HG02938 (cell line): ENCODE measurements at regions not wholly inside any gene's neighbourhood (a gene's known extent, or its start where the extent isn't known, plus 50 kb on each side); places are given as distances from the start of the nearest gene placed in this dataset.
"Not testable (repeated sequence)": the region's sequence is repeated elsewhere in the genome, so short reads cannot be mapped to it uniquely, and the experiment has no call there.

Experiments
- ATAC-seq: cut with Tn5 transposase; IDR thresholded peaks from one replicate; pipeline ENCODE4 v1.9.1; 2021; ENCODE audit warnings: mild to moderate bottlenecking, moderate library complexity; ENCODE audit not compliant: unreplicated experiment

DNA sequence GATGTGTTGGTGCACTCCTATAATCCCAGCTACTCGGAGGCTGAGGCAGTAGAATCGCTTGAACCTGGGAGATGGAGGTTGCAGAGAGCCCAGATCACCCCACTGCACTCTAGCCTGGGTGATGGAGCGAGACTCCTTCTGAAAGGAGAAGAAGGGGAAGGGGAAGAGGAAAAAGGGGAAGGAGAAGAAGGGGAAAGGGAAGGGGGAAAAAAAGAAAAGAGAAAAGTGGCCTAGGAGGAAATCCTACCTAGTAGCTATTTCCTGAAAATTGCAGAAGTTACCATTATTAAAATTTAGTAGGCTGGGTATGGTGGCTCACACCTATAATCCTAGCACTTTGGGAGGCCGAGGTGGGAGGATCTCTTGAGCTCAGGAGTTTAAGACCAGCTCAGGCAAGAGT, 67.4 kb downstream of the ARRDC3 start:
- no peak for ATAC-seq

- ATAC-seq, result peak; percentile 51
Observed at GRCh38 chr5:91313757-91314673, 69.1 kb downstream of the ARRDC3 start.

DNA sequence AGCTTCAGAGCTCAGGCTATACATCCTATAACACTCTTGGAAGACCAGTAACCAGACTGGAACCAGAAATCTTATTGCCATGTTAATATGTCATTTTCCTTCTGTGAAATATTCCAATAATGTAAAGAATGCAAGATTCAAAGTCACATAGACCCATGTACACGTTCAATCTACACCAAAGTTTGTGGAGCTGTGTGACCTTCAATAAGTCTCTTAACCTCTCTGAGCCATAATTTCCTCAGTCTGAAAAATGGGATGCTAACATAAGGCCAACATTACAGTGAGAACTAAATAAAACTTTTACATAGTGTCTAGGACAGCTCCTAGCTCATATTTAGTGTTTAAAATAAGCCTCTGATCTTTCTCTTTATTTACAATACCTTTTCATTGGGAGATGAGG, 70.4 kb downstream of the ARRDC3 start:
- no peak for ATAC-seq

DNA sequence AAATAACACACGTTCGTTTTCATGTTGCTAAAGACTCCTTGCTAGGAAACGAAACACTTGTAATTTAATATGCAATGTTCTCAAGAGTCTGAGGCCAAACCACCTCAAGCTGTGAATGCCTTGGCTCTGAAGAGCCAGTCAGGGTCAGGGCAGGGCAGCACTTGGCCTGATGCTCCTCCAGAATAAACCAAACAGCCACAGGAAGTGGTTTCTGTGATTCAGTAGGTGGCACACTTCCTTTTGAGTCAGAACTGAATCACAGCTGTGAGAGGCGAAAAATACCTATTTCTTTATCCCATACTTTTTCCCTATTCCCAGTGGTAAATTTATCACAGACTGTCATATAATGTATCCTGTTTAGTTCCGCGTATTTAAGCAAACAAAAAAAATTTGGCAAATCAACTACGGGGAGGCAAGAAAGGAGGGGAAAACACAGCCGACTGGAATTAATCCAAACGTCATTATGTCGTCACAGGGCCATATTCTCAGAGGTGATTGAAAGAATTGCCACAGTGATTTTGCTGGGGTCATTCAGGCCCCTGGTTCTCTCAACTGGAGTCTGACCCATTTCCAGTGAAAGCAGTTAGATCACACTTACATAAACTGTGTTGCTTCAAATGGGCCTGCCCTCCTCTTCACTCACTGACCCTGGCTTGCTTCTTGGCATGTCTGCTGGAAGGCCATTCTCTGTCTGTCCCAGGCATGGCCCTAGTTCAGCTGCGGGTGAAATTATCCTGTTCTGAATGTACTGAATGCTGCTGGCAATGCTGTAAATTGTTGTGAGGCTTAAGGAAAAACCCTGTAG, 71.2 kb downstream of the ARRDC3 start:
- ATAC-seq, result peak; percentile 89

- ATAC-seq, result peak; percentile 8
Observed at GRCh38 chr5:91311168-91311696, 71.9 kb downstream of the ARRDC3 start.

DNA sequence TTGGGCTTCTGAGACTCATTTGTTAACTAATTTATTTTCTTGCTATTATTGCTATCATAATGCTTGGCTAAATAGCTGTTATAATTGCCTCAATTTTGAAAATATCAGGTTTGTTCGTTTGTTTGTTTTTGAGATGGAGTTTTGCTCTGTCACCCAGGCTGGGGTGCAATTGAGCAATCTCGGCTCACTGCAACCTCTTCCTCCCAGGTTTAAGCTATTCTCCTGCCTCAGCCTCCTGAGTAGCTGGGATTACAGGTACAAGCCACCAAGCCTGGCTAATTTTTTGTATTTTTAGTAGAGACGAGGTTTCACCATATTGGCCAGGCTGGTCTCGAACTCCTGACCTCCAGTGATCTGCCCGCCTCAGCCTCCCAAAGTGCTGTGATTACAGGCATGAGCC, 75.0 kb downstream of the ARRDC3 start:
- ATAC-seq, result not testable (repeated sequence)

DNA sequence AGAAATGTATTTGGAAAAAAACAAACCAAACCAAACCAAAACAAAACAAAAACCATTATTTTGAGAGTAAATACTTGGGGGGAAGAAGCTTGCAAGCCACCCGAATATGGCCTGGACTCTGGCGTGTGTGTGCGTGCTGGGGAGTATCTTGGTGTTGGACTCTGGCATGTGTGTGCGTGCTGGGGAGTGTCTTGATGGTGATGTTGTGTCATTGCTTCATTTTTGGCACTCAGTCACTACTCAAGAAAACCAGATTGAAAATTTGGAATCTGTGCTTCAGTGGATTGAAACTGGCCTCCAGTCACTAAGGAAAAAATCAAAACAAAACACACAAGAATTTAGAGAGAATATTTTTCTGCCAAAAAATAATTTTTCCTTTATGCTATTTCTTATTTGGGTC, 76.1 kb downstream of the ARRDC3 start:
- no peak for ATAC-seq

DNA sequence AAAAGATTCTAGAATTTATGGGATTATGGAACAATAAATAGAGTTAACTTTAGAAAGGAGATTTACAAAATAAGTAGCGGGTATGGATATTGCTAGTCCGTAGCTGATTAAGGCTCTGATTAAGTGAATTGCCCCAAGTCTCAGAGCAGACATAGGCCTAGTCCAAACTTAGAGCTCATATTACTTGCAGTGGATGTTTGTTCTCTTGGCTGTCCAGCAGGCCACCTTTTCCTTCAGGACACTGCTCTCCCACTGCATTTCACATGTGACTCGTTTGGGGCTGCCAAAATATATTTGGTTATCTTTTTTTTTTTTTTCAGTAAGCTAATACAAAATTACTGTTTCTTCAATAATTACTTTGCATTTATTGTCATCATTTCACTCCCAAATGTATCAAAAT, 76.6 kb downstream of the ARRDC3 start:
- no peak for ATAC-seq

GRCh38 chr5:91305640-91306039, 77.5 kb downstream of the ARRDC3 start:
- ATAC-seq, result no peak

DNA sequence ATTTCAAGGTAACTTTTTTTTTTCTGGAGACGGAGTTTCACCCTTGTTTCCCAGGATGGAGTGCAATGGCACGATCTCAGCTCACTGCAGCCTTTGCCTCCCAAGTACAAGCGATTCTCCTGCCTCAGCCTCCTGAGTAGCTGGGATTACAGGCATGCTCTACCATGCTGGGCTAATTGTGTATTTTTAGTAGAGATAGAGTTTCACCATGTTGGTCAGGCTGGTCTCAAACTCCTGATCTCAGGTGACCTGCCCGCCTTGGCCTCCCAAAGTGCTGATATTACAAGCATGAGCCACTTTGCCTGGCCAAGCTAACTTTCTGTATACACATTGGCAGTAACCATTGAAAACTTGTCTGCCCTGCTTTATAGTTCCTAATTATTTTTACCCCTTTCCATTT, 79.1 kb downstream of the ARRDC3 start:
- ATAC-seq, result not testable (repeated sequence)

- ATAC-seq, result no peak
Observed at GRCh38 chr5:91302958-91303357, 80.2 kb downstream of the ARRDC3 start.

GRCh38 chr5:91302305-91302704, 80.8 kb downstream of the ARRDC3 start:
- ATAC-seq, result no peak

DNA sequence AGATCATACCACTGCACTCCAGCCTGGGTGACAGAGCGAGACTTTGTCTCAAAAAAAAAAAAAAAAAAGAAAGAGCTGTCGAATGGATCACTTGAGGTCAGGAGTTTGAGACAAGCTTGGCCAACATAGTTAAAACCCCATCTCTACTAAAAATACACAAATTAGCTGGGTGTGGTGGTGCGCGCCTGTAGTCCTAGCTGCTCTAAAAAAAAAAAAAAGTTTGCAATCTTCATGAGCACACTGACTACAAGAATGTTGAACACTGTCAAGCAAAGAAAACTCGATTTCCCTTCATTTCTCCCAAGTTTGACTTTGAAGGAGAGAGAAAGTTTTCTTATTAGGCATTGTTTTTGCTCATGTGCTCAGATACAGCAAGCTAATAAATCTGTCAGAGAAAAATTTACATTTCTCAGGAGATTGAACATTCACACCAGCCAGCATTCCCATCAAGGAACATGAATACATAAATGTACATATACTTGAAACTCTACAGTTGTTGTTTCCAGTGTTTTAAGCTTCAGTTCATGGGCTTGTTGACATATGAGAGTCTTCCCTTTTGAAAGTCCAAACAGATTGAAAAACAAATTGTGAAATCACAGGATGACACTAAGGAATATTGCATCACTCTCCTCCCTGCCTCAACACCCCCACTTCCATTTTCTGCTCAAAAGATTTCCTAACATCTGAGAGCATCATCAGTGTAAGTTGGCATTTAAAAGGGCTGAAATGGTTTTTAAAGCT, 81.8 kb downstream of the ARRDC3 start:
- ATAC-seq, result no peak

- no peak for ATAC-seq
Observed at GRCh38 chr5:91297994-91298393, 85.1 kb downstream of the ARRDC3 start.

- no peak for ATAC-seq
Observed at GRCh38 chr5:91296674-91297143, 86.4 kb downstream of the ARRDC3 start.

DNA sequence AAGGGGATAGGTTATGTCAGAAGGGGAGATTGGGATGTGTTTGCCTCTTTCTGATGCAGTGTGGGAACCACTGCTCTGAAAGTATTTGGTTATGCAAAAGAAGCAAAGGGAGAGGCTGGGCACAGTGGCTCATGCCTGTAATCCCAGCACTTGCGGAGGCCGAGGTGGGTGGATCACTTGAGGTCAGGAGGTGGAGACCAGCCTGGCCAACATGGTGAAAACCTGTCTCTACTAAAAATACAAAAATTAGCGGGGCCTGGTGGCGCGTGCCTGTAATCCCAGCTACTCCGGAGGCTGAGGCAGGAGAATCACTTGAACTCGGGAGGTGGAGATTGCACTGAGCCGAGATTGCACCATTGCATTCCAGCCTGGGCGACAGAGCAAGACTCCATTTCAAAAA, 87.0 kb downstream of the ARRDC3 start:
- ATAC-seq, result not testable (repeated sequence)

DNA sequence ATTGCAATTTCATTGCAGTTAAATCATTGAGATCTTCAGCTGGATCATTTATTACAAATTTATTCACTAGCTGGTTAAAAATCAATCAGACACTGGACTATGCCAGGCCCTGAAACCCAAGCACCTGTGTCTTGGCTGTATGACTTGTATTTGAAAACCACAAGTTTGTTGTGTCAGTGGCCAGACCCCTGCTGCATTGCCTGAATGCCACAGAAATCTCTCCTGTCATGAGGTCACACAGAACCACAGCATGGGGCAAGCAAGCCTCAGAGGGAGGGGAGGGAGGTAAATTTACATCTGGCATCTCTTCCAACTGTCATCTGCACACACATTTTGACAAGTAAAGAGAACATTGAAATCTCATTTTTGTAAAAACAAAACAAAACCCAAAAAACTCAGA, 90.0 kb downstream of the ARRDC3 start:
- ATAC-seq, result peak; percentile 96

- no peak for ATAC-seq
Observed at GRCh38 chr5:91291628-91292569, 91.2 kb downstream of the ARRDC3 start.

GRCh38 chr5:91288118-91288916, 94.8 kb downstream of the ARRDC3 start:
- no peak for ATAC-seq
